Transverse colon (tissue), 4 donors: ENCODE measurements at regions not wholly inside any gene's neighbourhood (a gene's known extent, or its start where the extent isn't known, plus 50 kb on each side); places are given as distances from the start of the nearest gene placed in this dataset.

Experiments used
- CTCF ChIP-seq, 5 experiments: fragments of 200-600 bp in 3 of 5; fragments of 450-650 bp in 2 of 5; sonication (generic) in 3 of 5; IDR thresholded peaks; 1 replicate in 2 of 5; 2 replicates in 3 of 5; pipeline ENCODE4 v1.5.1; 2016 to 2017; ENCODE audit warnings: antibody characterized with exemption in 5 of 5, inconsistent platforms in 3 of 5, mild to moderate bottlenecking in 2 of 5, moderate library complexity in 1 of 5
- EP300 ChIP-seq: sonication (generic); formaldehyde crosslinking; IDR thresholded peaks from one replicate; pipeline ENCODE4 v1.6.1; 2017; ENCODE audit warnings: antibody characterized with exemption, low read depth
- POLR2A ChIP-seq: fragments of 450-650 bp; IDR thresholded peaks from one replicate; pipeline ENCODE4 v1.6.1; 2016; ENCODE audit warnings: antibody characterized with exemption, mild to moderate bottlenecking, moderate library complexity
- POLR2AphosphoS5 ChIP-seq, 3 donors: sonication (generic); formaldehyde crosslinking; IDR thresholded peaks; one replicate each; pipeline ENCODE4 v1.6.1; 2016; ENCODE audit warnings: antibody characterized with exemption in 3 of 3

DNA sequence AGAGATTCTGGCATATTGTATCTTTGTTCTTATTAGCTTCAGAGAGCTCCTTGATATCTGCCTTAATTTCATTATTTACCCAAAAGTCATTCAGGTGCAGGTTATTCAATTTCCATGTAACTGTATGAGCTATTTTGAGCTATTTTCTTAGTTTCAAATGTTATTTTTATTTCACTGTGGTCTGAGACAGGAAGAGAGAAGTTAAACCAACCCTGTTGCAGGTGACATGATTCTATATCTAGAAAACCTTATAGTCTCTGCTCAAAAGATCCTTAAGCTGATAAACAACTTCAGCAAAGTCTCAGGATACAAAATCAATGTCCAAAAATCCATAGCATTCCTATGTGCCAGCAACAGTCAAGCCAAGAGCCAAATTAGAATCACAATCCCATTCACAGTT is 1644.0 kb upstream of the B3GALT2 start:
- no peak for TF ChIP-seq CTCF (IDR thresholded peaks at IDR 0.05)
- TF ChIP-seq EP300 = no peak
- no peak for TF ChIP-seq POLR2A
- TF ChIP-seq POLR2AphosphoS5 (IDR thresholded peaks at IDR 0.05) = no peak
